CD4-positive, alpha-beta T cell treated with Interleukin-2 at 100 ng/mL for 4 hours (primary cell): ENCODE measurements at regions not wholly inside any gene's neighbourhood (a gene's known extent, or its start where the extent isn't known, plus 50 kb on each side); places are given as distances from the start of the nearest gene placed in this dataset.

Experiments used
- DNase-seq: peaks from one replicate; pipeline ENCODE4 v3.0.0-alpha.2; 2020; ENCODE audit warnings: low spot score

GRCh38 chr3:70840106-70840870, 527.9 kb upstream of the MDFIC2 start:
- no peak for DNase-seq

- no peak for DNase-seq
Observed at GRCh38 chr3:70833239-70833960, 521.0 kb upstream of the MDFIC2 start.

GRCh38 chr3:70832834-70833205, 520.4 kb upstream of the MDFIC2 start:
- DNase-seq: no peak

- no peak for DNase-seq
Observed at GRCh38 chr3:70832089-70832833, 519.8 kb upstream of the MDFIC2 start.

- no peak for DNase-seq
Observed at GRCh38 chr3:70829092-70829491, 516.7 kb upstream of the MDFIC2 start.

GRCh38 chr3:70824773-70825172, 512.3 kb upstream of the MDFIC2 start:
- no peak for DNase-seq

GRCh38 chr3:70824078-70824477, 511.6 kb upstream of the MDFIC2 start:
- DNase-seq: no peak

- no peak for DNase-seq
Observed at GRCh38 chr3:70823622-70824021, 511.2 kb upstream of the MDFIC2 start.

GRCh38 chr3:70822669-70823068, 510.2 kb upstream of the MDFIC2 start:
- DNase-seq: no peak

GRCh38 chr3:70821602-70822001, 509.2 kb upstream of the MDFIC2 start:
- no peak for DNase-seq

GRCh38 chr3:70820397-70820796, 508.0 kb upstream of the MDFIC2 start:
- no peak for DNase-seq

GRCh38 chr3:70818145-70818544, 505.7 kb upstream of the MDFIC2 start:
- no peak for DNase-seq

- DNase-seq: no peak
Observed at GRCh38 chr3:70816346-70816745, 503.9 kb upstream of the MDFIC2 start.

GRCh38 chr3:70815817-70816216, 503.4 kb upstream of the MDFIC2 start:
- no peak for DNase-seq

- DNase-seq: no peak
Observed at GRCh38 chr3:70813311-70813710, 500.9 kb upstream of the MDFIC2 start.

- no peak for DNase-seq
Observed at GRCh38 chr3:70811880-70812279, 499.4 kb upstream of the MDFIC2 start.

GRCh38 chr3:70808881-70809280, 496.4 kb upstream of the MDFIC2 start:
- DNase-seq: no peak

- DNase-seq: no peak
Observed at GRCh38 chr3:70806556-70806955, 494.1 kb upstream of the MDFIC2 start.

GRCh38 chr3:70806021-70806420, 493.6 kb upstream of the MDFIC2 start:
- no peak for DNase-seq

GRCh38 chr3:70805061-70805889, 492.8 kb upstream of the MDFIC2 start:
- no peak for DNase-seq

GRCh38 chr3:70803891-70804290, 491.5 kb upstream of the MDFIC2 start:
- no peak for DNase-seq

- no peak for DNase-seq
Observed at GRCh38 chr3:70803319-70803718, 490.9 kb upstream of the MDFIC2 start.
